ENCODE measurements at regions not wholly inside any gene's neighbourhood (a gene's known extent, or its start where the extent isn't known, plus 50 kb on each side); places are given as distances from the start of the nearest gene placed in this dataset.

- Mint-ChIP-seq H3K4me1 (ENCODE audit: low read depth) (peaks cover 2% of the 10 kb centered on the region), H3K9me3 (peaks cover 9% of the 10 kb centered on the region), H3K4me3 (no peak overlapping the region), H3K27ac (no peak overlapping the region), H3K36me3 (ENCODE audit: low read depth) (no peaks in the 10 kb centered on the region), H3K27me3 (ENCODE audit: low read depth) (no peaks in the 10 kb centered on the region)
- no peak for DNase-seq (ENCODE audit: low spot score)
Measured at GRCh38 chr18:1466035-1466434, 561.4 kb downstream of the ADCYAP1 start.

GRCh38 chr18:1467461-1467964, 562.8 kb downstream of the ADCYAP1 start:
- no peak overlapping the region for H3K4me3 Mint-ChIP-seq

GRCh38 chr18:1468550-1468949, 563.9 kb downstream of the ADCYAP1 start:
- Mint-ChIP-seq H3K4me1 (ENCODE audit: low read depth) (peaks cover 2% of the 10 kb centered on the region), H3K9me3 (peaks cover 4% of the 10 kb centered on the region), H3K27me3 (ENCODE audit: low read depth) (no peaks in the 10 kb centered on the region), H3K4me3 (no peak overlapping the region), H3K27ac (no peak overlapping the region), H3K36me3 (ENCODE audit: low read depth) (no peaks in the 10 kb centered on the region)
- no peak for DNase-seq (ENCODE audit: low spot score)

More at GRCh38 chr18:1467461-1467964, 562.8 kb downstream of the ADCYAP1 start:
- no peaks in the 10 kb centered on the region for H3K36me3 Mint-ChIP-seq (ENCODE audit: low read depth)
- H3K9me3 Mint-ChIP-seq = peaks cover 9% of the 10 kb centered on the region
- no peak overlapping the region for H3K27ac Mint-ChIP-seq
- no peaks in the 10 kb centered on the region for H3K27me3 Mint-ChIP-seq (ENCODE audit: low read depth)
- DNase-seq (ENCODE audit: low spot score) = no peak
- H3K4me1 Mint-ChIP-seq (ENCODE audit: low read depth) = peaks cover 2% of the 10 kb centered on the region

- no peaks in the 10 kb centered on the region for H3K27me3 Mint-ChIP-seq (ENCODE audit: low read depth)
- no peak for DNase-seq (ENCODE audit: low spot score)
- no peak overlapping the region for H3K27ac Mint-ChIP-seq
- H3K4me1 Mint-ChIP-seq (ENCODE audit: low read depth) = no peaks in the 10 kb centered on the region
- H3K36me3 Mint-ChIP-seq (ENCODE audit: low read depth) = no peaks in the 10 kb centered on the region
- H3K9me3 Mint-ChIP-seq = peaks cover 12% of the 10 kb centered on the region
- H3K4me3 Mint-ChIP-seq = no peak overlapping the region
Measured at GRCh38 chr18:1475867-1476266, 571.2 kb downstream of the ADCYAP1 start.

- no peak overlapping the region for H3K27ac Mint-ChIP-seq
- no peaks in the 10 kb centered on the region for H3K4me1 Mint-ChIP-seq (ENCODE audit: low read depth)
- H3K9me3 Mint-ChIP-seq = peaks cover 10% of the 10 kb centered on the region
- H3K36me3 Mint-ChIP-seq (ENCODE audit: low read depth) = no peaks in the 10 kb centered on the region
- H3K4me3 Mint-ChIP-seq = no peak overlapping the region
- no peak for DNase-seq (ENCODE audit: low spot score)
- no peaks in the 10 kb centered on the region for H3K27me3 Mint-ChIP-seq (ENCODE audit: low read depth)
Measured at GRCh38 chr18:1480309-1480708, 575.6 kb downstream of the ADCYAP1 start.

GRCh38 chr18:1481577-1481976, 576.9 kb downstream of the ADCYAP1 start:
- Mint-ChIP-seq H3K9me3 (no peaks in the 10 kb centered on the region), H3K4me3 (no peak overlapping the region), H3K36me3 (ENCODE audit: low read depth) (no peaks in the 10 kb centered on the region), H3K27me3 (ENCODE audit: low read depth) (no peaks in the 10 kb centered on the region), H3K27ac (no peak overlapping the region), H3K4me1 (ENCODE audit: low read depth) (no peaks in the 10 kb centered on the region)
- no peak for DNase-seq (ENCODE audit: low spot score)

GRCh38 chr18:1483385-1483784, 578.7 kb downstream of the ADCYAP1 start:
- Mint-ChIP-seq H3K9me3 (no peaks in the 10 kb centered on the region), H3K4me3 (no peak overlapping the region), H3K27me3 (ENCODE audit: low read depth) (no peaks in the 10 kb centered on the region), H3K27ac (no peak overlapping the region), H3K4me1 (ENCODE audit: low read depth) (no peaks in the 10 kb centered on the region), H3K36me3 (ENCODE audit: low read depth) (no peaks in the 10 kb centered on the region)
- no peak for DNase-seq (ENCODE audit: low spot score)

GRCh38 chr18:1487457-1487856, 582.8 kb downstream of the ADCYAP1 start:
- Mint-ChIP-seq H3K9me3 (no peaks in the 10 kb centered on the region), H3K36me3 (ENCODE audit: low read depth) (no peaks in the 10 kb centered on the region), H3K27me3 (ENCODE audit: low read depth) (no peaks in the 10 kb centered on the region), H3K4me3 (no peak overlapping the region), H3K4me1 (ENCODE audit: low read depth) (no peaks in the 10 kb centered on the region), H3K27ac (no peak overlapping the region)
- no peak for DNase-seq (ENCODE audit: low spot score)

- H3K27ac Mint-ChIP-seq = no peak overlapping the region
- peaks cover 3% of the 10 kb centered on the region for H3K9me3 Mint-ChIP-seq
- no peaks in the 10 kb centered on the region for H3K4me1 Mint-ChIP-seq (ENCODE audit: low read depth)
- no peaks in the 10 kb centered on the region for H3K36me3 Mint-ChIP-seq (ENCODE audit: low read depth)
- H3K27me3 Mint-ChIP-seq (ENCODE audit: low read depth) = no peaks in the 10 kb centered on the region
- no peak overlapping the region for H3K4me3 Mint-ChIP-seq
- no peak for DNase-seq (ENCODE audit: low spot score)
Measured at GRCh38 chr18:1488394-1488793, 583.7 kb downstream of the ADCYAP1 start.

GRCh38 chr18:1488957-1489356, 584.3 kb downstream of the ADCYAP1 start:
- Mint-ChIP-seq H3K9me3 (peaks cover 6% of the 10 kb centered on the region), H3K4me3 (no peak overlapping the region), H3K36me3 (ENCODE audit: low read depth) (no peaks in the 10 kb centered on the region), H3K27me3 (ENCODE audit: low read depth) (no peaks in the 10 kb centered on the region), H3K4me1 (ENCODE audit: low read depth) (no peaks in the 10 kb centered on the region), H3K27ac (no peak overlapping the region)
- no peak for DNase-seq (ENCODE audit: low spot score)

GRCh38 chr18:1495387-1495786, 590.7 kb downstream of the ADCYAP1 start:
- Mint-ChIP-seq H3K4me1 (ENCODE audit: low read depth) (no peaks in the 10 kb centered on the region), H3K4me3 (no peak overlapping the region), H3K9me3 (peaks cover 26% of the 10 kb centered on the region), H3K36me3 (ENCODE audit: low read depth) (no peaks in the 10 kb centered on the region), H3K27ac (no peak overlapping the region), H3K27me3 (ENCODE audit: low read depth) (no peaks in the 10 kb centered on the region)
- DNase-seq (ENCODE audit: low spot score) = no peak

- no peak for DNase-seq (ENCODE audit: low spot score)
- Mint-ChIP-seq H3K9me3 (peaks cover 26% of the 10 kb centered on the region), H3K27me3 (ENCODE audit: low read depth) (no peaks in the 10 kb centered on the region), H3K4me3 (no peak overlapping the region), H3K36me3 (ENCODE audit: low read depth) (no peaks in the 10 kb centered on the region), H3K27ac (no peak overlapping the region), H3K4me1 (ENCODE audit: low read depth) (no peaks in the 10 kb centered on the region)
Measured at GRCh38 chr18:1496096-1496495, 591.4 kb downstream of the ADCYAP1 start.

GRCh38 chr18:1498216-1498615, 593.5 kb downstream of the ADCYAP1 start:
- no peak overlapping the region for H3K4me3 Mint-ChIP-seq
- H3K4me1 Mint-ChIP-seq (ENCODE audit: low read depth) = no peaks in the 10 kb centered on the region
- DNase-seq (ENCODE audit: low spot score) = no peak
- no peaks in the 10 kb centered on the region for H3K36me3 Mint-ChIP-seq (ENCODE audit: low read depth)
- no peaks in the 10 kb centered on the region for H3K27me3 Mint-ChIP-seq (ENCODE audit: low read depth)
- H3K9me3 Mint-ChIP-seq = peaks cover 24% of the 10 kb centered on the region
- no peak overlapping the region for H3K27ac Mint-ChIP-seq

- Mint-ChIP-seq H3K27me3 (ENCODE audit: low read depth) (no peaks in the 10 kb centered on the region), H3K4me1 (ENCODE audit: low read depth) (no peaks in the 10 kb centered on the region), H3K9me3 (peaks cover 16% of the 10 kb centered on the region), H3K4me3 (no peak overlapping the region), H3K27ac (no peak overlapping the region), H3K36me3 (ENCODE audit: low read depth) (no peaks in the 10 kb centered on the region)
- no peak for DNase-seq (ENCODE audit: low spot score)
Measured at GRCh38 chr18:1499265-1499664, 594.6 kb downstream of the ADCYAP1 start.

GRCh38 chr18:1503847-1504246, 599.2 kb downstream of the ADCYAP1 start:
- Mint-ChIP-seq H3K4me3 (no peak overlapping the region), H3K9me3 (no peaks in the 10 kb centered on the region), H3K27me3 (ENCODE audit: low read depth) (no peaks in the 10 kb centered on the region), H3K4me1 (ENCODE audit: low read depth) (no peaks in the 10 kb centered on the region), H3K36me3 (ENCODE audit: low read depth) (no peaks in the 10 kb centered on the region), H3K27ac (no peak overlapping the region)
- DNase-seq (ENCODE audit: low spot score) = no peak
